ENCODE measurements at regions not wholly inside any gene's neighbourhood (a gene's known extent, or its start where the extent isn't known, plus 50 kb on each side); places are given as distances from the start of the nearest gene placed in this dataset.

DNA sequence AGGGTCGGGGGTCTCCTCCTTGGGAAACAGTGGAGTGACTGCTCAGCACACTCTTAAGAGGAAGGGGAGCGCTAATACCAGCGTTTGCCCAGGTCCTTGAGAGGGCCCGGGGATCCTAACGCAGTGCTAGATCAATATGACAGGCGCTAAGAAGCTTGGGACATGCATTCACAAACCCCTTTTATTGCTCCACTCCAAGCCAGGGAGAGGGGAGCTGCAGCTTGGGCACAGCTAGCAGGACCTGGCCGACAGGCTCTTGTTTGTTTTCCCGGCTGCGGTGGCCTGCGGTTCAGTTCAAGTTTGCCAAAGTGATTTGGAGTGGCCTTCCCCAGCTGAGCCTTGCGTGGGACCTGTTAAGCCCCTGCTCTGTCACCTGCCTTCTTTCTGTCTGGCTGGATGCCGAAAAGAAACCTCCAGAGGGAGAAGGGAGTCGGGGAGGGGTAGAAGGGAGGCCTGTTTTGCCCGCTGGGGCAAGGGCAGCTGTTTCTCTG is 152.1 kb downstream of the GLI2 start:
- TF ChIP-seq GATA2 (IDR thresholded peaks at IDR 0.05; ENCODE audit: low read depth, low read length) (no peak), GATA3 (IDR thresholded peaks at IDR 0.05; ENCODE audit: low read depth, low read length) (no peak)

DNA sequence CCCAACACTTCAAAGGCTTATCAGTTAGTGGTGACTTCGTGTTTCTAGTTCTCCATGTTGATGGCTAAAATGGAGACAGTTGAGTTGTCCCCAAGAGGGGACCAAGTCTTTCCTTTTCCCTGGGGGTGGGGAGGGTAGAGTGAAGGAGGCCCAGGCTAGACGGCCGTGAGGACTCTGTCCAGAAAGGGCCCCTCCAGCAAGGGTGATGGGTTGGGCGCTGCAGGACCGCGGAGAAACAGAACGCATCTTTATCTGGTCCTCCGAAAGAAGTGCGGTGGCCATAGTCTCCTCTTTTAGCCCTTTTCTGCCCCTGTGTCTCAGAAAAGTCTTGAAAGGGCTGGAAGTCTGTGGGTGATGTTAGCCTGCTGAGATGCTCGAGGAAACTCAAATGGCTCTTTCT is 153.2 kb downstream of the GLI2 start:
- TF ChIP-seq GATA3 (IDR thresholded peaks at IDR 0.05; ENCODE audit: low read depth, low read length) = no peak
- no peak for TF ChIP-seq GATA2 (IDR thresholded peaks at IDR 0.05; ENCODE audit: low read depth, low read length)

DNA sequence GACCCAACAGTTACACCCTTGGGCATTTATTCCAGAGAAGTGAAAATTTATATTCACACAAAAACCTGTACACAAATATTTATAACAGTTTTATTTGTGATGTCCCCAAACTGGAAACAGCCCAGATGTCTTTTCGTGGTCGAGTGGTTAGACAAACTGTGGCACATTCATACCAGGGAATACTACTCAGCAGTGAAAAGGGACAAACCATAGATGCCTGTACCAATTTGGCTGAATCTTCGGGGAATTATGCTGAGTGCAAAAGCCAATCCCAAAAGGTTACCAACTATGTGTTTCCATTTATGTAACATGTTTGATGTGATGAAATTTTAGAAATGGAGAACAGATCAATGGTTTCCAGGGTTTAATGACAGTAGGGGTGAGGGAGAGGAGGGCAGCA is 154.3 kb downstream of the GLI2 start:
- TF ChIP-seq GATA3 (IDR thresholded peaks at IDR 0.05; ENCODE audit: low read depth, low read length) = no peak
- no peak for TF ChIP-seq GATA2 (IDR thresholded peaks at IDR 0.05; ENCODE audit: low read depth, low read length)

DNA sequence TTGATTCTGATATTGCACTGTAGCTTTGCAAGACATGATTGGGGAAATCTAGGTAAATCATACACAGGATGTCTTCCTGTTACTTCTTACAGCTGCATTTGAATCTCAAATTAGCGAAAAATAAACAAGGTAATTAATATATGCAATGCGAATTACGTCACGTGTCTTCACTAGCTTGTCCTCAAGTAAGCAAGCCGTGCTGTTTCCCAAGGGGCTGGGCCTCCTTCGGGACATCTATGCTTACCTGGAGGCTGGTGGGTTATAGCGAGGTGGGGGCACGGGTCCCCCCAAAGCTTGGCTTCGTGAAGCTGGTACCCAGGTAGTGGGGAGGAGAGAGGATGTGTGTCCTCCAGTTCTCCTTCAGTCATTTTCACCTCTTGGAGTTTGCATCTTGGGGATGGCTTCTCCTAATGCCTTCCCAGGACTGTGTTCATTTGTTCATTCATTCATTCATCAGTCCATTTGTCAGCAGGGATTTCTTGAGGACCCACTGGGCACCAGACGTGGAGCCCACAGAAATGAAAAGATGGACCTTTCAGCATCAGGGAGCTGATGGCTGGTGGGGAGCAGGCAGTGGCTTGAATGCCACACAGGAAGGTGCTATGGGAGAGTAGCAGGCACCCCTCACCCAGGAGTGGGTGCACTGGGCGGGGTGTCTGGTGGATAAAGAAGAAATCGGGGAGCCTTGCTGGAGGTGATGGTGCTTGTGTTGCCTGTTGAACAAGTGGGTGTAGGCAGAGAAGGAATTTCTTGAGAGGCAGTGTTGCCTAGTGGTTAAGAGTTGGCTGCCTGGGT is 155.1 kb downstream of the GLI2 start:
- TF ChIP-seq GATA3 (IDR thresholded peaks at IDR 0.05; ENCODE audit: low read depth, low read length) = no peak
- no peak for TF ChIP-seq GATA2 (IDR thresholded peaks at IDR 0.05; ENCODE audit: low read depth, low read length)

DNA sequence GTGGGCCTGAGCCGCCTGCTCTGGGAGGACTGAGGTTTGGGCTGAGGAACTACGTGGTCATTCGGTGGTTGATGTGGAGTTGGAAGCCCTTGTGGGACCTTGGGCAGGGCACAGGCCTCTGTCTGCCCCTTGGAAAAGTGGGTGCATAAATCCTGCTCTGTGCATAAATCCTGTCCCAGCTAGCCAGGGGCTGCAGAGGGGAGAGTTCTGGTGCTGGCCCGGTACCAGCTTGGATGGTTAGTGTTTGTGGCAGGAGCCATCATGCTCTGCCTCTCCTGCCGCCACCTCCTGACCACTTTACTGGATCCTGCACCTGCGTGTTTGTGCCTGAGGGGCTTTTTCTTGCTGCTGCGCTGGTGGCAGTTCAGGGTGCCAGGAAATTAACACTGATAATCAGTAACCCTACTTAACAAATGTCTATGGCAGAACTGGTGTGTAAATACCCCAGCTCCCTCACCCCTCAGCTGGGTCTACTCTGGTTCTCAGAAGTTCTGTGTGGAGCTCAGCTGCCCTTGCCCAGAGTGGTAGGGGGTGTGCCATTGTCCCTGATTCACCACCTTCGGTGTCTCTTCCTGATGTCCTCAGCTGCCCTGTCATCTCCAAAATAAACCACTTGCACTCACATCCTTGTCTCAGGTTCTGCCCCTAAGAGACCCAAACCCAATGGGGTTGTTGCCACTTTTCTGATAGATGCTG is 156.8 kb downstream of the GLI2 start:
- TF ChIP-seq GATA3 (IDR thresholded peaks at IDR 0.05; ENCODE audit: low read depth, low read length) (no peak), GATA2 (IDR thresholded peaks at IDR 0.05; ENCODE audit: low read depth, low read length) (no peak)

DNA sequence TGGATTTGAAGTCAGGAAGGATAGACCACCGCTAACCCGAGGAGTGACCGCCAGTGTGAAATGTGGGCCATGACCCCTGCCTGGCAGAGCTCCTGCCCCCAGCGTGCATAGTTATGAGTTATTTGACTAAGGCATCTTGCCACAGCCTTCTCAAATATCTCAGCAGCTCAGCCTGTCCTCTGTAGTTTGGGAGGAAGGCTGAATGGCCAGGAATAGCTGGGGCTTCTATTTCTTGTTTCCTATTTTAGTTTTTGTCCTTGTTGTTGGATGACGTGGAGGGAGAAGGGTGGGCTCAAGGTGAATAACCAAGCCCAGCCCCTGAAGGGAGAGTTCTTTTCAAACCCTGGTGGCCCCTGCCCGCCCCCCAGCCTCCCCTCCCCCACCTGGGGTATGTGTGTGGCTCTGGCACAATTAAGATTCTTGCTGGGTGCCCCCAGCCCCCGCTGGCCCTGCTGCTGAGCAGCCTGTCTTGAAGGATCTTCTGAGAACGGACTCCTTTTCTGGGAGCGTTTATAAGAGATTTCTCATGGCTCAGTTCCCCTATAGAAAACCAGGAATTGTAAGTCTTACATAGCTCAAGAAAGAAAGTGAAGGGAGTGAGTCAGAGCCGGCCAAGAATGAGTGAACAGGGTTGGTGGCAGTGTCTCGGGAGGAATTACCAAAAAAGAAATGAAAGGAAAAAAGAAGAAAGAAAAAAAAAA is 157.4 kb downstream of the GLI2 start:
- TF ChIP-seq GATA3 (IDR thresholded peaks at IDR 0.05; ENCODE audit: low read depth, low read length) (no peak), GATA2 (IDR thresholded peaks at IDR 0.05; ENCODE audit: low read depth, low read length) (no peak)

DNA sequence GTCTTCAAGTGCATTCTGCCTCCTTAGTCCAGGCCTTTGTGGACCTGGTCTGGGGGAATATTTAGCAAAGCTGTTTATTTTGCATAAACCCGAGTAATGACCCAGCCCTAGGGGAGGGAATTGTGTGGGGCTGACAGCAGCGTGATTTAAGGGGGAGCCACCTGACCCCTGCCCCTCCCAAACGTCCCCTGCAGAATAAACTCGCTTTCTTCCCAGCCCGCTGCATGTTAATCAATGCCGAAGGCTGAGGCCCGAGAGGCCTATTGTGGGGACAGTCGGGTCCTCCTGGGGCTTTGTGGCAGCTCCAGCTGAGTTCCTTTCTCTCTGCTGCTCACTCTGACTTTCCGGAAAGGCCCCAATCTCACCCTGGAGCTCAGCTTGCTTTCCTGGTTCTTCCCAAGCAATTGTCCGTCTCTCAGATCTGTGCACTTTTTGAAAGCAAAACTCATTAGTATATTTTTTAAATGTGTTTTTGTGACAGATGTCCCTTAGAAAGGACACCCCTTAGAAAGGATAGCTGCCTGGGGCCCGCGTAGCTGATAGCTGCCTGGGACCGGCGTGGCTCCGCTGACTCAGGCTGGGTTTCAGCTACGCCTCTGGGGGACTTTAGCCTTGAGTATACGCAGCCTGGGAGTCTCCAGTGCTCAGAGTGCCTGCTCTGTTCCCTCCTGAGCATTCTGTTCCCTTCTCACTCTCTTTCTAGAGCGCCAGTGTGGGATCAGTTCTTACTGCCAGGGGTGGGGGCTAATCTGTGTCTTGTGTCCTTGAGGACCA is 158.3 kb downstream of the GLI2 start:
- no peak for TF ChIP-seq GATA2 (IDR thresholded peaks at IDR 0.05; ENCODE audit: low read depth, low read length)

DNA sequence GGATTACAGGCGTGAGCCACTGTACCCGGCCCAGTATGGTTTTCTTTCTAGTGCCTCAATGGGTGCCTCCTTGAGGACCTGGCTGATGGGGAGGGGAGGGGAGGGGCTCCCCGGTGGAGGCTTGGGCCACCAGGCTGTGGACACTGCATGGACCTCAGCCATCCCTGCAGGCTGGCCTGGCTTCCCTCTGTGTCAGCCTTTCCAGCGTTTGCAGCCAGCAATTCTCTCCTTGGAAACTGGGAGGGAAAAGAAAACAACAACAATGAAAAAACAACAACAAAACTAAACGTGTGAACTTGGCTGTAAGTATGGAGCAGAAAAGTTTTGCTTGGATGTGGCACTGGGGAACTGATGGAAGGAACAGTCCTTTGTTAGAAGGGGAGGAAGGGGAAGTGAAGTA is 159.3 kb downstream of the GLI2 start:
- TF ChIP-seq GATA3 (IDR thresholded peaks at IDR 0.05; ENCODE audit: low read depth, low read length) (no peak), GATA2 (IDR thresholded peaks at IDR 0.05; ENCODE audit: low read depth, low read length) (no peak)

DNA sequence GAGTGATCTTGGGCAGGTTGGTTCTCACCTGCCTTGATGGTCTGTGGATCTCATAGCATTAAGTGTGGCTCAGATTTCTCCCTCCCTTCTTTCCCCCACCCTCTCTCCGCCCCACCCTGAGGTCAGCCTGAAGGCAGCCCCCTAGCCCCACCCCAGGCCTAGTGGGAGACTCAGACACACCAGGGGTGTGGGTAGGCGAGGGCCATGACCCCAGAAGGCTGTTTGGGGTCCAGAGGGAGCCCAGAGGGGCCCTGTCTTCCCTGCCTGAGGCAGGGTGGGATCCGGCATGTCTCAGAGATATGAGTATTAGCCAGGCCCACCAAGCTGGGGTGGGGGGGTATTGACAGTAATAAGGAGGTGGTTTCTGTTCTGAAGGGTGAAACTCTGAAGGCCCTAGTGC is 160.5 kb downstream of the GLI2 start:
- TF ChIP-seq GATA3 (IDR thresholded peaks at IDR 0.05; ENCODE audit: low read depth, low read length) = no peak
- no peak for TF ChIP-seq GATA2 (IDR thresholded peaks at IDR 0.05; ENCODE audit: low read depth, low read length)

DNA sequence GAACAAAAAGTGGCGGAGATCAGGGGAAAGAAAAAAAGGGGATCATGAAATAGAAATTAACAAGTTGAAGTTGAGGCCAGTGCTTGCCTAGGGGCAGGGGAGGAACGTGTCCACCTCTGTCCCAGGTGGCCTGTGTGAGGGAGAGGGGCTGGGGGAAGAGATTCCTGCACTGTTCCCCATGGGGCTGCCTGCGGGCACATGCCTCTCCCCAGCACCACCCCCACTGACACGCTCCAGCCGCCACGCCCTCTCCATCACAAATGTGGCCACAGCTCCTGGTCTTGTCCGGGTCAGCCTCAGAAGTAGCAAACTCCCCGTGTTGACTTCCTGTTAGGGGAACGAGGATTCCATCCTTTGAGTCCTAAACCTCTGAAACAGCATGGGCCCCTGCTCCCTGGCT is 161.2 kb downstream of the GLI2 start:
- TF ChIP-seq GATA2 (IDR thresholded peaks at IDR 0.05; ENCODE audit: low read depth, low read length) (no peak), GATA3 (IDR thresholded peaks at IDR 0.05; ENCODE audit: low read depth, low read length) (no peak)

DNA sequence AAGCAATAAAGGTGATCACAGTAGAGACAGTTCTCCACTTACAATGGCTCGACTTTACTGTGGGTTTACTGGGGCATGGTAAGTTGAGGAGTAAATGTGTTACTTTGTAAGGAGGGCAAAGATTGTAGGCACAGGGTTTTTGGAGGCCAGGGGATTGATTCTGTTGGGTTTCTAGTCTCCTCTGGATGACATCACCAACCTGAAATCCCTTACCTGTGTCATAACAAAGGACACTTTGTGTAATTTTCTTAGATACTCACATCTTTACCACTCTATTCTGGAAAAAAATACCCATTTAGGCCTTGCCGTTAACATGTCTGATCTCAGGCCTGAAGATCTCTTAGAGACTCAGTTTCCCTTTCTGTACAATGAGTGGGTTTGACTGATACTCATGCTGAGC is 161.7 kb downstream of the GLI2 start:
- no peak for TF ChIP-seq GATA3 (IDR thresholded peaks at IDR 0.05; ENCODE audit: low read depth, low read length)
- TF ChIP-seq GATA2 (IDR thresholded peaks at IDR 0.05; ENCODE audit: low read depth, low read length) = no peak

DNA sequence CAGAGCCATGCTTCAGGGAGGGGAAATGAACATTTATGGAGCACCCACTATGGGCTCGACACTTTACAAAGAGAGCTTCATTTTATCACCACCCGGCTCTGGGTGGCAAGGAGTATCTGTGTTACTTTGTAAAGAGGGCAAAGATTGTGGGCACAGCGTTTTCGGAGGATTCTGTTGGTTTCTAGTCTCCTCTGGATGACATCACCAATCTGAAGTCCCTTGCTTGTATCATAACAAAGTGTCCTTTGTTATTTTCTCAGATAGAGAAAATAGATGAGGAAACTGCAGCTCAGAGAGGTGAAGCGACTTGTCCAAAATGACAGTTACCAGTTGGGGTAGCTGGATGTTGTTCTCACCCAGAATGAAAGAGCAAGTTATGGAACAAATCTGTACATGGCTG is 162.8 kb downstream of the GLI2 start:
- no peak for TF ChIP-seq GATA3 (IDR thresholded peaks at IDR 0.05; ENCODE audit: low read depth, low read length)

DNA sequence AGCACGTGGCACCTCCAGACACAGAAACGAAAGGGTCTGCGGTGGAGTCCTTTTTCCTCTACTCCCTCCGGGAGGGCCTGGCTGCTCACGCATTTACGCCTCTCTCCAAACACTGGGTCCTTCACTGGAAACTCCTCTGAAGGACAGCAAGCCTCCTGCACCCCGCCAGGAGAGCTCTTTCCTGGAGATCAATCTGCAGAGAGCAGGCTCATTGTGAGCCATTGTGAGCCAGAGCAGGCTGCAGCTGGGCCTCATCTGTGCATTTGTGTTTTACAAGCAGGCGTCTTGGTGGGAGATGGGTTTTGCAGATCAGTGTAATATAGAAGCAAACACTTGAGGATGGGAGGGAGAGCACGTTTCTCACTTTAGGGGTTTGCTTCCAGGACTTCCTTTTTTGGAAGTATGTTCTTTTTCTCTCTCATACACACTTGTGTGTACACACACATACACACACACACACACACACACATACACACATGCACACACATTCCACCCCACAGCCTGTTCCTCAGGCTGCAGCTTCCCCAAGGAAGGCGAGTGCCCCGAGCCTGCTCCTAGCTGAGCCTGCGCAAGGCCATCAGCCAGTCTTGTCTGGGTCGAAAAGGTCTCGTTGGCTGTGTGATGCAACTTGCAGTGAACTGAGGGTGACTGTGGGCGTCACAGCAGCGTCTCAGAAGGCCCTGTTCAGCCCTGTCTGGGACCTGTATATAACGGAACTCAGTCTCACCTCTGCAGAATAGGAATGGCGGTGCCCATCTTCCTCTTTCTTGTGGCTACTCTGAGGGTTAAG is 163.5 kb downstream of the GLI2 start:
- TF ChIP-seq GATA3 (IDR thresholded peaks at IDR 0.05; ENCODE audit: low read depth, low read length) = no peak
- TF ChIP-seq GATA2 (IDR thresholded peaks at IDR 0.05; ENCODE audit: low read depth, low read length) = no peak

Data from SH-SY5Y (cell line).